ENCODE measurements at regions not wholly inside any gene's neighbourhood (a gene's known extent, or its start where the extent isn't known, plus 50 kb on each side); places are given as distances from the start of the nearest gene placed in this dataset.

DNA sequence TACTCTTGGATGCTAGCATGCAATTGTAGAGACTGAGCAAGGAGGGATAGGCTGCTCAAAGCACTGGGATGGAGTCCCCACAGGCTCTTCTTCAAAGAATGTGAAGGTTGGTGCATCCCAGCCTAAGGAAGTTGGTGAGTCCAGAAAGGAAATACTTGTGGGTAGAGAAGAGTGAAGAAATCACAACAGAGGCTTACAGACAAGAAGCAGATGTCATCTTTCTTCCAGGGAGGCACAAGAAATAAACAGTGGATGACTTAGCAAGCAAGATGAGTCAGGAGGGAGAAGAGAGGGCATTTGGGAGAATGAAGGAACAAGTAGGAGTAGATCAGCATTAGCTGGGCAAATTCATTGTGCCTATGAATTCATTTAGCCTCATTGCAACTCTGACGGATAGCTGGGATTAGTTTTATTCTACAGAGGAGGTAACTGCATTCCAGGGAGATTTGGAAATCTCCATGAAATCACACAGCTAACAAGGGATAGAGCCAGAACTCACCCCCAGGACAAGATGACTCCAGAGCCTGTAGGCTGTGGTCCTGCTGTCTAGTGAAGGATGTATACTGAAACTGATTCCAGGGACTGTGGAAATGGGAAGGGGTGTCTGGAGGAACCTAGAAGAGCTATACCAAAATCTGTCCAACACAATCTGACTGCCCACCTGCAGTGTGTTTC, 125.8 kb upstream of the SPTLC3 start:
- TF ChIP-seq, protein P1, sequence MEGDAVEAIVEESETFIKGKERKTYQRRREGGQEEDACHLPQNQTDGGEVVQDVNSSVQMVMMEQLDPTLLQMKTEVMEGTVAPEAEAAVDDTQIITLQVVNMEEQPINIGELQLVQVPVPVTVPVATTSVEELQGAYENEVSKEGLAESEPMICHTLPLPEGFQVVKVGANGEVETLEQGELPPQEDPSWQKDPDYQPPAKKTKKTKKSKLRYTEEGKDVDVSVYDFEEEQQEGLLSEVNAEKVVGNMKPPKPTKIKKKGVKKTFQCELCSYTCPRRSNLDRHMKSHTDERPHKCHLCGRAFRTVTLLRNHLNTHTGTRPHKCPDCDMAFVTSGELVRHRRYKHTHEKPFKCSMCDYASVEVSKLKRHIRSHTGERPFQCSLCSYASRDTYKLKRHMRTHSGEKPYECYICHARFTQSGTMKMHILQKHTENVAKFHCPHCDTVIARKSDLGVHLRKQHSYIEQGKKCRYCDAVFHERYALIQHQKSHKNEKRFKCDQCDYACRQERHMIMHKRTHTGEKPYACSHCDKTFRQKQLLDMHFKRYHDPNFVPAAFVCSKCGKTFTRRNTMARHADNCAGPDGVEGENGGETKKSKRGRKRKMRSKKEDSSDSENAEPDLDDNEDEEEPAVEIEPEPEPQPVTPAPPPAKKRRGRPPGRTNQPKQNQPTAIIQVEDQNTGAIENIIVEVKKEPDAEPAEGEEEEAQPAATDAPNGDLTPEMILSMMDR (IDR thresholded peaks at IDR 0.05), result no peak
- TF ChIP-seq POLR2A (IDR thresholded peaks at IDR 0.05), result no peak
